Lower lobe of right lung (tissue), 2 donors: ENCODE measurements at regions not wholly inside any gene's neighbourhood (a gene's known extent, or its start where the extent isn't known, plus 50 kb on each side); places are given as distances from the start of the nearest gene placed in this dataset.

ENCODE experiments used
- ATAC-seq, 2 donors: fragments of 200-7000 bp; cut with Tn5 transposase; one replicate each; pipeline ENCODE4 v1.9.1; 2020 to 2022; ENCODE audit warnings: mild to moderate bottlenecking in 2 of 2, moderate library complexity in 2 of 2
- DNase-seq: peaks from one replicate; pipeline ENCODE4 v3.0.0-alpha.2; 2020
- H3K27ac ChIP-seq: fragments of 200-600 bp; one replicate; pipeline ENCODE4 v1.8.0; 2022
- H3K27me3 ChIP-seq: fragments of 200-600 bp; one replicate; pipeline ENCODE4 v1.8.0; 2022; ENCODE audit warnings: low read depth
- H3K36me3 ChIP-seq: fragments of 200-600 bp; one replicate; pipeline ENCODE4 v1.8.0; 2022; ENCODE audit warnings: mild to moderate bottlenecking
- H3K4me1 ChIP-seq: fragments of 200-600 bp; one replicate; pipeline ENCODE4 v1.8.0; 2022
- H3K4me3 ChIP-seq: fragments of 200-600 bp; one replicate; pipeline ENCODE4 v1.8.0; 2022; ENCODE audit warnings: mild to moderate bottlenecking
- H3K9me3 ChIP-seq: fragments of 200-600 bp; one replicate; pipeline ENCODE4 v1.8.0; 2022
- intact Hi-C: fragments of 100-400 bp; cut with DNase I; formaldehyde crosslinking; loops from one replicate; pipeline ENCODE4 v1.11.0; 2022
- TF ChIP-seq, protein P1 (sequence below): fragments of 200-600 bp; IDR thresholded peaks from one replicate; pipeline ENCODE4 v1.8.0; 2022; ENCODE audit warnings: antibody characterized with exemption, mild to moderate bottlenecking
- donor health status: DM: no; HTN: yes; CAD: no; lungs with severe emphysema.

DNA sequence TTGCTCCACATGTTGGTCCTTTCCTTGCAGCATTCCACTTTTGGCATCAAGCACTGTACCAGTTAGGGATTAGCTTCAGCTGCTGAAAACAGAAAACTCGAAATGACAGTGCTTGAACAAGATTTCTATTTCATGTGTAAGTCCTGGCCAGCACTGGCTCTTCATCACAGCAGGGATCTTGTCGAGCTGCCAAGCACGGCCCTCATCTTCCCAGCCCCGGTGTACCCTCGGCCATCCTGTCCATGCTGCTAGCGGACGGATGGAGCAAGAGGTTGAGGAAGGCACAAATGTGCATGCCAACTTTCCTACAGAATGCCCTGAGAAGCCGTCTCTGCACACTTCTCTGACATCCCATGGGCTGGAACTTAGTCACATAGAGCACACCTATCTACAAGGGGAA, 130.6 kb downstream of the TENT4A start:
- H3K4me1 ChIP-seq = no peaks in the 10 kb centered on the region
- DNase-seq (no peak), ATAC-seq (no peak)
- TF ChIP-seq, protein P1, sequence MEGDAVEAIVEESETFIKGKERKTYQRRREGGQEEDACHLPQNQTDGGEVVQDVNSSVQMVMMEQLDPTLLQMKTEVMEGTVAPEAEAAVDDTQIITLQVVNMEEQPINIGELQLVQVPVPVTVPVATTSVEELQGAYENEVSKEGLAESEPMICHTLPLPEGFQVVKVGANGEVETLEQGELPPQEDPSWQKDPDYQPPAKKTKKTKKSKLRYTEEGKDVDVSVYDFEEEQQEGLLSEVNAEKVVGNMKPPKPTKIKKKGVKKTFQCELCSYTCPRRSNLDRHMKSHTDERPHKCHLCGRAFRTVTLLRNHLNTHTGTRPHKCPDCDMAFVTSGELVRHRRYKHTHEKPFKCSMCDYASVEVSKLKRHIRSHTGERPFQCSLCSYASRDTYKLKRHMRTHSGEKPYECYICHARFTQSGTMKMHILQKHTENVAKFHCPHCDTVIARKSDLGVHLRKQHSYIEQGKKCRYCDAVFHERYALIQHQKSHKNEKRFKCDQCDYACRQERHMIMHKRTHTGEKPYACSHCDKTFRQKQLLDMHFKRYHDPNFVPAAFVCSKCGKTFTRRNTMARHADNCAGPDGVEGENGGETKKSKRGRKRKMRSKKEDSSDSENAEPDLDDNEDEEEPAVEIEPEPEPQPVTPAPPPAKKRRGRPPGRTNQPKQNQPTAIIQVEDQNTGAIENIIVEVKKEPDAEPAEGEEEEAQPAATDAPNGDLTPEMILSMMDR = no peak
- intact Hi-C loops = no loop called here
- H3K27me3 ChIP-seq = no peaks in the 10 kb centered on the region
- no peaks in the 10 kb centered on the region for H3K9me3 ChIP-seq
- H3K27ac ChIP-seq = no peak overlapping the region
- H3K4me3 ChIP-seq = no peak overlapping the region
- H3K36me3 ChIP-seq = no peaks in the 10 kb centered on the region

DNA sequence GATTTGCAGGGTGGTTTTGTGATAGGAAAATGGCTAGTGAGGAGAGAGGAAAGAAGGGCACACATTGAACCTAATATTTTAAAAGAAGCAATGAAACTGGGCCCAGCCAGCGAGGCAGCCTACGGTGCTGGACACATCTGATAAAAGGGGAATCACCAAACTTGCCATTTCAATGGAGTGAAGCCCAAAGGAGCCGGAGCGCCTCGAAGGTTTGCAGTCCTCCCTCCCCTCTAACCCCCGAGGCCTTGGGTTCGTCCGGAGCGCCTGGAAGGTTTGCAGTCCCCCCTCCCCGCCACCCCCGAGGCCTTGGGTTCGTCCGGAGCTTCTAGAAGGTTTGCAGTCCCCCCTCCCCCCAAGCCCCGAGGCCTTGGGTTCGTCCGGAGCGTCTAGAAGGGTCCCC, 132.6 kb downstream of the TENT4A start:
- ATAC-seq (no peak), DNase-seq (no peak)
- H3K36me3 ChIP-seq = no peaks in the 10 kb centered on the region
- no peak overlapping the region for H3K27ac ChIP-seq
- no peaks in the 10 kb centered on the region for H3K27me3 ChIP-seq
- TF ChIP-seq, protein P1 = no peak
- no peaks in the 10 kb centered on the region for H3K4me1 ChIP-seq
- intact Hi-C loops = no loop called here
- no peaks in the 10 kb centered on the region for H3K9me3 ChIP-seq
- no peak overlapping the region for H3K4me3 ChIP-seq

DNA sequence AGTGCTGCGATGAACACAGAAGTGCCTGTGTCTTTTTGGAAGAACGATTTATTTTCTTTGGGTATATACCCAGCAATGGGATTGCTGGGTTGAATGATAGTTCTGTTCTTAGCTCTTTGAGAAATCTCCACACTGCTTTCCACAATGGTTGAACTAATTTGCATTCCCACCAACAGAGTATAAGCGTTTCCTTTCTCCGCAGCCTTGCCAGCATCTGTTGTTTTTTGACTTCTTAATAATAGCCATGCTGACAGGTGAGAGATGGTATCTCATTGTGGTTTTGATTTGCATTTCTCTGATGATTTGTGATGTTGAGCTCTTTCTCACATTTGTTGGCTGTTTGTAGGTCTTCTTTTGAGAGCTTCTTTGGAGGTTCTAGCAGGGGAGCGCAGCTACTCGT, 134.6 kb downstream of the TENT4A start:
- ATAC-seq (no peak), DNase-seq (no peak)
- TF ChIP-seq, protein P1 = no peak
- no peaks in the 10 kb centered on the region for H3K4me1 ChIP-seq
- H3K9me3 ChIP-seq = peaks cover 4% of the 10 kb centered on the region
- no peak overlapping the region for H3K27ac ChIP-seq
- no peaks in the 10 kb centered on the region for H3K36me3 ChIP-seq
- no peak overlapping the region for H3K4me3 ChIP-seq
- H3K27me3 ChIP-seq = no peaks in the 10 kb centered on the region
- intact Hi-C loops = no loop called here

GRCh38 chr5:6849316-6850105, 136.3 kb downstream of the TENT4A start:
- no peaks in the 10 kb centered on the region for H3K27me3 ChIP-seq
- ATAC-seq (peak in 1 of 2 donors; percentile 21), DNase-seq (no peak)
- no peaks in the 10 kb centered on the region for H3K4me1 ChIP-seq
- H3K36me3 ChIP-seq = no peaks in the 10 kb centered on the region
- no peak overlapping the region for H3K4me3 ChIP-seq
- peaks cover 4% of the 10 kb centered on the region for H3K9me3 ChIP-seq
- TF ChIP-seq, protein P1 = no peak
- intact Hi-C loops = no loop called here
- H3K27ac ChIP-seq = no peak overlapping the region

DNA sequence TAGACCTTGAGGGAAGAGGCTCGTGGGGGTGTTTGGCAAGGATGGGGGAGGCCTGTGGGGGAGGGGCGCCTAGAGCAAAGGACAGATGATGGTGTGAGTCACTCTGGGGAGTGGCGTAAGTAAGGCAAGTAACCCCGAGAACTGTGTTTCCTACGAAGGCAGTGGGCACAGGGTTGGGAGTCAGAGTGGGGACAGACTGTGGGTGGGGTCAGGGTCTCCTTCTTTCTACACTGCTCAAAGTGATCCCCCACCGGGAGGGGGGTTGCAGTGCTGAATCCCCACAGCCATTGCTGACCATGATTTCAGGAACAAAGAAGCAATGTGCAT, 136.8 kb downstream of the TENT4A start:
- intact Hi-C loops = no loop called here
- H3K4me3 ChIP-seq = no peak overlapping the region
- no peaks in the 10 kb centered on the region for H3K27me3 ChIP-seq
- DNase-seq = no peak
- H3K27ac ChIP-seq = no peak overlapping the region
- peak in 1 of 2 donors; percentile 23 for ATAC-seq
- TF ChIP-seq, protein P1 = no peak
- peaks cover 4% of the 10 kb centered on the region for H3K9me3 ChIP-seq
- no peaks in the 10 kb centered on the region for H3K36me3 ChIP-seq
- H3K4me1 ChIP-seq = no peaks in the 10 kb centered on the region
